ENCODE measurements at regions not wholly inside any gene's neighbourhood (a gene's known extent, or its start where the extent isn't known, plus 50 kb on each side); places are given as distances from the start of the nearest gene placed in this dataset.

GRCh38 chr15:31169558-31169957 lies 68.0 kb upstream of the TRPM1 start:
- Mint-ChIP-seq H3K27ac (no peak overlapping the region), H3K9me3 (no peaks in the 10 kb centered on the region), H3K36me3 (no peaks in the 10 kb centered on the region), H3K4me1 (peaks cover 5% of the 10 kb centered on the region), H3K27me3 (no peaks in the 10 kb centered on the region), H3K4me3 (no peak overlapping the region)
- DNase-seq = no peak

DNA sequence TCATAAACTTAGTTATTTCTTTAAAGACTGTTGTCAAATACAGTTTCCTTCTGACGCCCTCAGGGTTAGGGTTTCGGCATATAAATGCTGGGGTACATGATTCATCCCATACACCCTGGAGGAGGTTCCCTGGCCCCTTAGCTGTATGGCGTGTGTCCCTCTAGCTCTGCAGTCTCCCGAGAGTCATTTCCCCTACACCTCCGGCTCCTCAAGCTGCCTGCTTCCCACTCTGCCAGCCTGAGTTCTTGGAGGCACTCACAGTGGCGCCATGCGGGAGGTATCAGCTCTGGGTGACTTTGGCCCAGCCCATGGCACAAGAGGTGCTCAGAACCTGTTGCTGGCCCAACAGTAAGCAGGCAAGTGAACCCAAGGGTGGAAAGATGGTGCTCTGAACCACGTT lies 70.2 kb upstream of the TRPM1 start:
- peaks cover 5% of the 10 kb centered on the region for H3K4me1 Mint-ChIP-seq
- no peak for DNase-seq
- H3K27me3 Mint-ChIP-seq = no peaks in the 10 kb centered on the region
- no peaks in the 10 kb centered on the region for H3K9me3 Mint-ChIP-seq
- no peak overlapping the region for H3K27ac Mint-ChIP-seq
- H3K36me3 Mint-ChIP-seq = no peaks in the 10 kb centered on the region
- H3K4me3 Mint-ChIP-seq = no peak overlapping the region

DNA sequence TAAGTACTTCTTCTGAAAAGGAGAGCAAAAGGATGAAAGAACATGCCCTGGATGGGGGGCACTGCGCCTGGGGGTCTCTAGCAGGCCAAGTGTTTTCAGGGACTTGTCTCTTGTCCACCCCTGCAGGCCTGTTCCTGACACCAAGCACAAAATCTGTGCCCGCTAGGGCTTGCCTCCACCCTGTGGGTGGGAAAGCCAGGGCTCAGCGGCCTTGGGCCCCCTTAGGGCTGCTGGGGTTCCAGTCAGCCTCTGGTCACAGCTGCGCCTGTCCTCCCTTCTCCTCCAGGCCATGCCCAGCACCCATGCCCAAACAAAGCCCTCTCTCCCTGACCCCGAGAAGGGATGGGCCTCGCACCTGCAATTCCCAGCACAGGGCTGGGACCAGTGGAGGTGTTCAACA lies 71.1 kb upstream of the TRPM1 start:
- peaks cover 2% of the 10 kb centered on the region for H3K4me1 Mint-ChIP-seq
- H3K27me3 Mint-ChIP-seq = no peaks in the 10 kb centered on the region
- H3K4me3 Mint-ChIP-seq = no peak overlapping the region
- H3K27ac Mint-ChIP-seq = no peak overlapping the region
- DNase-seq = no peak
- H3K36me3 Mint-ChIP-seq = no peaks in the 10 kb centered on the region
- no peaks in the 10 kb centered on the region for H3K9me3 Mint-ChIP-seq

- Mint-ChIP-seq H3K36me3 (no peaks in the 10 kb centered on the region), H3K9me3 (no peaks in the 10 kb centered on the region), H3K4me1 (peaks cover 8% of the 10 kb centered on the region), H3K4me3 (no peak overlapping the region), H3K27ac (no peak overlapping the region), H3K27me3 (no peaks in the 10 kb centered on the region)
- DNase-seq = no peak
Measured at GRCh38 chr15:31173790-31174450, 72.4 kb upstream of the TRPM1 start.

DNA sequence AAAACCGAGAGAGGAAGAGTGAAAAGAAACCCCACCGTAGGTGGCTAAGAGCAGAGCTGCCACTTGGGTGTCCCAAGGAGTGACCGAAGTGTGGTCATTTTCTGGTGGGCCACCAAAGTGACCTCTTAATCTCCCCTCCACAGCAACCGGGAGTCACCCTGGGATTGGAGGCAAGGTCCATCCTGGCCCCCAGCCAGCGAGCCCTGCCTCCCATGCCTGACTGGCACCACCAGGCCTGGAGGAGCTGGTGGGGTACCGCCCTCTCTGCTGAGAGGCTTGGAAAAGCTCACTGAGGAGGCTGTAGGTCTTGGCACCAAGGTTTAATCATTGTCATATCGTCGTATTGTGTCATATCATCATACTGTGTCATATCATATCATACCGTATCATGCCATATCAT lies 74.0 kb upstream of the TRPM1 start:
- H3K4me3 Mint-ChIP-seq = no peak overlapping the region
- DNase-seq = no peak
- H3K27me3 Mint-ChIP-seq = no peaks in the 10 kb centered on the region
- H3K9me3 Mint-ChIP-seq = peaks cover 4% of the 10 kb centered on the region
- H3K4me1 Mint-ChIP-seq = peaks cover 17% of the 10 kb centered on the region
- peaks cover under 1% of the 10 kb centered on the region for H3K36me3 Mint-ChIP-seq
- H3K27ac Mint-ChIP-seq = no peak overlapping the region

DNA sequence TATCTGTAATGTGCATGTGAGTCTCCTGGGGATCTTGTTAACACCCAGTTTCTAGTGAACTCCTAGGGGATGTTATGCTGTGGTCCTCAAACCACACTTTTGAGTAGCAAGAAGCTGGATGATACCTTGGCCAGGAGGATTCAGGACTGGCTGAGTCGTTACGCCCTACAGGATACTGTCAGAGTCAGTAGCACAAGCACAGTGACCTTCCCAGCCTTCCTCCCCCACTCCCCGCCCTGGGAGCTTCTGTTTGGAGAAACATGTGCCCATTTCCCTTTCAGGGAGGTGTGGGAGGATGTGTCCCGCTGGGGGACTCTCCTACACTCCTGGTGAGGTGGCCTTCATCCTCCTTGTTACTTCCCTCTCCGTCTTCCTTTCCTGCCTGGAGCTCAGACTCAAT lies 76.4 kb upstream of the TRPM1 start:
- Mint-ChIP-seq H3K36me3 (peaks cover 7% of the 10 kb centered on the region), H3K27me3 (no peaks in the 10 kb centered on the region), H3K27ac (no peak overlapping the region), H3K4me3 (no peak overlapping the region), H3K9me3 (peaks cover 14% of the 10 kb centered on the region), H3K4me1 (peaks cover 17% of the 10 kb centered on the region)
- no peak for DNase-seq

DNA sequence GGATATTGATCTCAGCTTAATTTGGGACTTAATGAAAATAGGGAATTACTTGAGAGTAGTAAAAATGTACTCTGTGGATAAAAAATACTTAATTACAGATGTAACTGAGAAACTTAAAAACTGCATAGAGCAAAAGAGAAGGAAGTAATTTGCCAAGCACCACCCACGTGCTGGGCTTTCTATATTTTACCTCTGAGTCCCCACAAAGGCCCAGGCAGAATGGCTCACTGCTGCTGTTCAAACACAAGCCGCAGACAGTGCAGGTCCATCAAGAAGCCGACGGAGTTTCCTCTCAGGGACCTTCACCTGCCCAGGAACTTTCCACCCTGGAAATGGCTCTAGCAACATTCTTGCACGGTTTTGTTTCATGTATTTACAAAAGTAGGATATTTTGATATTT lies 77.2 kb upstream of the TRPM1 start:
- Mint-ChIP-seq H3K27ac (no peak overlapping the region), H3K4me3 (no peak overlapping the region), H3K4me1 (peaks cover 17% of the 10 kb centered on the region), H3K36me3 (peaks cover 7% of the 10 kb centered on the region), H3K27me3 (no peaks in the 10 kb centered on the region), H3K9me3 (peaks cover 14% of the 10 kb centered on the region)
- no peak for DNase-seq

DNA sequence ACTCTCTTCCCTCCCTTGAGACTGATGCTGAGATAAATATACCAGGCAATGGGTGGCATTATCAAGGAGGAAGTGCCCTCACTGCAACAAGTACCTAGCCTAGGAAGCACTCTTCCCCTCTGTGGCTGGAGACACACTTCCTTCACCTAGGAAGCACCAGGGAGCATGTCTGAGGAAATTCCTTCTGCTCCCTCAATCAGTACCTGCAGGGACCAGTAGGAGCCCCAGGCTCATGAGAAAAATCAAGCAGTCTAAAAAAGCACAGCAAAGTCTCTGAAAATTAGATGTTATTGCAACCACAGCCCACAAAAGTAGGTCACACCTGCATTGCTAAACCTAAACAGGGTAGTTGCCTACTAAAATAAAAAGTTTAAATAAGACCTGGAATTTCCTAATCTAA lies 78.2 kb upstream of the TRPM1 start:
- Mint-ChIP-seq H3K27ac (no peak overlapping the region), H3K36me3 (peaks cover 7% of the 10 kb centered on the region), H3K27me3 (no peaks in the 10 kb centered on the region), H3K4me1 (peaks cover 17% of the 10 kb centered on the region), H3K9me3 (peaks cover 14% of the 10 kb centered on the region), H3K4me3 (no peak overlapping the region)
- no peak for DNase-seq

DNA sequence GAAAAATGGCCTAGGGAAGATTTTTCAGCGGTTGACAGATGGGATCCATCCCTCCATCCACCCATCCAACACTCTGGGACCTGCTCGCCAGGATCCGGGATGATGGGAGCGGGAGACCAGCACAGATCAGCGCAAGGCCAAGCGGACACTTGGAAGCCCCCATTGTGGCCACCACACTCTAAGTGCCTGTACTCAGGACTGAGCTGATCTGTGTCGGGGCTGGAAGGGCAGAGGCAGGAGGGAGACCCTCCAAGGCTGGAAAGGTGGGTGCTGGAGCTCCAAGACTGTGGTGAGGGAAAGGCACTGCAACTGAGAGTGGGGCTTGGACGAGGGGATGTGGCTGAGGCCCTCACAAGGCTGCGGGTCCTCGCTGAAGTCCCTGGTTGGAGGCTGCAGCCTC lies 91.8 kb upstream of the TRPM1 start:
- peaks cover 14% of the 10 kb centered on the region for H3K9me3 Mint-ChIP-seq
- H3K4me1 Mint-ChIP-seq = no peaks in the 10 kb centered on the region
- H3K4me3 Mint-ChIP-seq = no peak overlapping the region
- H3K27me3 Mint-ChIP-seq = peaks cover 2% of the 10 kb centered on the region
- H3K36me3 Mint-ChIP-seq = peaks cover 8% of the 10 kb centered on the region
- H3K27ac Mint-ChIP-seq = no peak overlapping the region
- DNase-seq = no peak

- Mint-ChIP-seq H3K4me3 (no peak overlapping the region), H3K4me1 (peaks cover 5% of the 10 kb centered on the region), H3K36me3 (no peaks in the 10 kb centered on the region), H3K27ac (no peak overlapping the region), H3K27me3 (peaks cover 4% of the 10 kb centered on the region), H3K9me3 (no peaks in the 10 kb centered on the region)
- DNase-seq = no peak
Measured at GRCh38 chr15:31195871-31196270, 94.3 kb upstream of the TRPM1 start.

DNA sequence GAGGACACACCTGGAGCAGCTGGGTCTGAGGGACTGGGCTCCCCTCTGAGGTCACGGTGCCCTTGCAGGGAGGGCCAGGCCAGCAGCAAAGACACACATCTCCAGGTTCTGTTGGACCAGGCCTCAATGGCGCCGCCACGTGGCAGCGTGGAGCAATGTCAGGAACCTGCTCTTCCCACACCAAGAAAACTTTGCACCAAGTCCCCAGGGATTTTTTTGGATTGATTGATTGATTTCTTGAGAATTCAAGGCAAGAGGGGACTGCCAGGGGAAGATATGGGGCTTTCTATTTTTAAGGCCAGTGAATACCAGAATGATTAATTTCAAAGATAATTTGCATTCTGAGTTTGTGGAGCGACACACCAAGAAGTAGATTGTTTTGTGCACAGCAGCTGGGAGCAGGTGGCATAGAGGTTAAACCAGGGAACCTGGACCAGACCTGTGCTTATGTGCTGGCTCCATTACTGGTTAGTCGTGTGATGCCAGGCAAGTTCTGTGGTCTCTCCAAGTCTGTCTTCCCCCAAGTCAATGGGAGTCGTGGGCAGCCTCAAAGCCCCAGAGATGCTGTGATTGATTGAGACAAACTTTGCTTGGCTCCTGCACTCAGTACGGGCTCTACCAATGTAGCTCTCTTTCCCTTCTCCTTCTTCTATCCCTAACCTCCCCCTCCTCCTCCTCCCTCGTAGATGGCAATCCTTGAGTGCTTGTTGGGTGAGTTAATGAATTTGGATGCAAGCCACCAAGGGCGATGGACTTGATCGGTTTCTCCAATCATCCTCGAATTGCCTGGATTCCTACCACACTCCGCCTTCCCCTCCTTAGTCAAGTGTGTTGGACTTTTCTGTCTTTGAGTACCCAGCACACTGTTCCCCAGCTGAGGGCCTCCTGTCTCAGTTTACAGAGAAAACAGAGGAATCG lies 96.2 kb upstream of the TRPM1 start:
- H3K27me3 Mint-ChIP-seq = peaks cover 4% of the 10 kb centered on the region
- no peaks in the 10 kb centered on the region for H3K9me3 Mint-ChIP-seq
- peaks cover 11% of the 10 kb centered on the region for H3K4me1 Mint-ChIP-seq
- H3K27ac Mint-ChIP-seq = no peak overlapping the region
- DNase-seq = peak; percentile 55
- no peaks in the 10 kb centered on the region for H3K36me3 Mint-ChIP-seq
- H3K4me3 Mint-ChIP-seq = no peak overlapping the region

GRCh38 chr15:31200735-31201151 lies 99.2 kb upstream of the TRPM1 start:
- no peaks in the 10 kb centered on the region for H3K9me3 Mint-ChIP-seq
- peaks cover 4% of the 10 kb centered on the region for H3K27me3 Mint-ChIP-seq
- no peak overlapping the region for H3K27ac Mint-ChIP-seq
- peak; percentile 59 for DNase-seq
- peaks cover 21% of the 10 kb centered on the region for H3K4me1 Mint-ChIP-seq
- H3K36me3 Mint-ChIP-seq = no peaks in the 10 kb centered on the region
- H3K4me3 Mint-ChIP-seq = no peak overlapping the region

DNA sequence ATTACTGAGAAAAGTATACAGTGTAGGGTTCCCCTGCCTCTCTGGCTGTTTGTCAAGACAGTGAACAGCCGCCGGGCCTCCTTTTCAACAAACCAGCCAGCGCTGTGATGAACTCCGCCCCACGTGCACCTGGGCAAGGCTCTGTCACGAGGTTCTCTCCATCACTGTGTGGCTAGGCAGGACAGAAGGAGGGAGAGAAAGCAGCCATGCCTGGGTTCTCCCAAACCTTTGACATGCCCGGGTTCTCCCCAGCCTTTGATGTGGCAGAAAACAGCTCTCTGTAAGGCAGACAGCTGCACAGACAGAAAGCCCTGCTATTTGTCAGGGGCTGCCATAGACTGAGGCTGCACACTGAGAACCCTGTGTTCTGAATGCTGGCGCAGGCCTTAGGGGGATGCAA lies 101.4 kb upstream of the TRPM1 start:
- DNase-seq = no peak

DNA sequence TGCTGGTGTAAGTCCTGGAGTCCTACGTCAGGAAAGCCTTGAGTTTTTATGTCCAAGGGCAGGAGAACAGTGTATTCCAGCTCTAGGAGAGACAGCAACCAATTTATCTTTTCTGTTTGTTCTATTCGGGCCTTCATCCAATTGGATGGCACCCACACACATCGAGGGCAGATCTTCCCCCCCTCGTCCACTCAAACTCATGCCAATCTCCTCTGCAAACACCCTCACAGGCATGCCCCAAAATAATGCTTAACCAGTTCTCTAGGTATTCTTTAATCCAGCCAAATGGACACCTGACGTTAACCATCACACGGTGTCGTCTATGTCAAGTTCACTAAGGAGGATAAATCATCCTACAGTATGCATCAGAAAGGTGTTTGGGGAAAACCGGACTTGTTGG lies 102.5 kb upstream of the TRPM1 start:
- Mint-ChIP-seq H3K4me1 (peaks cover 35% of the 10 kb centered on the region), H3K36me3 (no peaks in the 10 kb centered on the region), H3K27ac (no peak overlapping the region), H3K4me3 (no peak overlapping the region), H3K27me3 (no peaks in the 10 kb centered on the region), H3K9me3 (no peaks in the 10 kb centered on the region)
- no peak for DNase-seq

More for the DNA sequence above, 101.4 kb upstream of the TRPM1 start:
- Mint-ChIP-seq H3K9me3 (no peaks in the 10 kb centered on the region), H3K27me3 (peaks cover 4% of the 10 kb centered on the region), H3K4me1 (peaks cover 31% of the 10 kb centered on the region), H3K4me3 (no peak overlapping the region), H3K27ac (no peak overlapping the region), H3K36me3 (no peaks in the 10 kb centered on the region)

DNA sequence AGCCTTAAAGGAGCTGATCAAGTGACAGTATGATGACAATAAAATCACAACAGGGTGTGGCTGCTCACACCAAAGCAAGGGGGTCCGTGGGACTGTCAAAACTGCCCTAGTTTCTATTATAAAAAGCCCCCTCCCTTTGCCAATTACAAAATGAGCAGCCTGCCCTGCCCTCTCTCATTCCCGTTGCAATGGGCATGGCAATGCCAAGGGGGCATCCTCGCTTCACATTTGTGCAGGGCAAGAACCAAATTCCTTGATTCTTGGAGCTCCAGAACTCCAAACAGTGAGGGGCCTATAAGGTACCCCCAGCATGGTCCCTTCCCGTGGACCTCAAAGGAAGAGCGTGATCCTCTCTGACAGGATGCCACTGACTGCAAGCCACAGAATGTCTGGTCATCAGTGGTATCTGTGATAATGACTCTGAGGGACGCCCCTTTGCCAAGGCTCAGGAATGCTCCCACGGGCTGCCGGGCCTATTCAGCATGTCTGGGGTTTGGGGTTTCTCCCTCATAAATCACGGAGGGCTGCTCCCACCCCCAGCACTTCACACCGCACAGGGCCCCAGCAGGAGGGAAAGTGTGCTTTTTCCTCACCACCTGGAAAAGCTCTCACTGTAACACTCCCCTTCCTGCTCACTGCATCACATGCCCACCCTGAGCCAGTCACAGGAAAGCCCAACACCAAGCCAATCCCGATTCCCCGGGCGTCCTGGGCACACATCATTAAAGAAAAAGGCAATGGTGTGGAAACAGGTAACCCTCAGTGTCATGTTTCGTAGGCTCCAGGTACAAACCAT lies 105.1 kb upstream of the TRPM1 start:
- Mint-ChIP-seq H3K9me3 (peaks cover 3% of the 10 kb centered on the region), H3K36me3 (no peaks in the 10 kb centered on the region), H3K27me3 (no peaks in the 10 kb centered on the region), H3K27ac (no peak overlapping the region), H3K4me1 (peaks cover 32% of the 10 kb centered on the region), H3K4me3 (no peak overlapping the region)
- DNase-seq = no peak
